ENCODE measurements at regions not wholly inside any gene's neighbourhood (a gene's known extent, or its start where the extent isn't known, plus 50 kb on each side); places are given as distances from the start of the nearest gene placed in this dataset.

GRCh38 chr17:72588561-72588960 lies 467.7 kb downstream of the SOX9 start:
- DNase-seq (ENCODE audit: extremely low read depth, low read depth) = no peak

DNA sequence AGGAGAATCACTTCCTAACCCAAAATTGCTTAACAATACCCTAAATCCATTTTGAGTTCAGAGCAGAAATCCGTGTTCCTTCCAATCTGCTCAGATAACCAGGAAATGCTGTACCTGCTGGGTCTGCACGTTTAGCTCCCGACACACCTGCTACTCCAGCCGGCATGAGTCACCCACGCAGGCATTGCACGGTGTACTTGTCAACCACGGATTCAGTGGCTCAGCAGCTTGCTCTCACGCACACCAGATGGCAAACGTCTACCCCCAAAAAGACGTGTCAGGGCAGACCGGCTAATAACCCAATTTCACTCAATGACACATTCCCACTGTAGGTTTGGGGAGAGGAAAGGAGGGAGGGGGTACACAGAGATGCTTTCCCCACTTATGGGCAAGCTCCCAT lies 468.1 kb downstream of the SOX9 start:
- DNase-seq (ENCODE audit: extremely low read depth, low read depth) = no peak

- no peak for DNase-seq (ENCODE audit: extremely low read depth, low read depth)
Observed at GRCh38 chr17:72590382-72590781, 469.6 kb downstream of the SOX9 start.

DNA sequence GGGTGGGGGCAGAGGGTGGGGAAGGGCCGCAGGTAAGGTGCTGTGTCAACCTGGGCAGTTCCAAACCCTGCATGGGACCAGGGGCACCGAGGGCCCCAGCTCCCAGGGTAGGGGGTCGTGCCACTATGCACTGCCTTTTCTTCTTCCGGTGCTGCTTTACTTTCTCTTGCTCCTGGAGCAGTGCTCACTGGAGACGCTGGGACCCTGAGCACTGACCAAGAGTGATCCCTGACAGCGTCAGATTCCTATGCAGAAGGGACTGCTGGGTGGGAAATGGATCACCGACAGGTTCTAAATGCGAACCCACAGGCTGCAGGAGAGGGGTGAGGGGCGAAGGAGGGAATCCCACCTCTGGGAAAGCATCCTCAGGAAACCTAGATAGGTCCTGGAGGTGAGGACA lies 470.1 kb downstream of the SOX9 start:
- DNase-seq (ENCODE audit: extremely low read depth, low read depth) = no peak

GRCh38 chr17:72591289-72592241 lies 470.7 kb downstream of the SOX9 start:
- no peak for DNase-seq (ENCODE audit: extremely low read depth, low read depth)

DNA sequence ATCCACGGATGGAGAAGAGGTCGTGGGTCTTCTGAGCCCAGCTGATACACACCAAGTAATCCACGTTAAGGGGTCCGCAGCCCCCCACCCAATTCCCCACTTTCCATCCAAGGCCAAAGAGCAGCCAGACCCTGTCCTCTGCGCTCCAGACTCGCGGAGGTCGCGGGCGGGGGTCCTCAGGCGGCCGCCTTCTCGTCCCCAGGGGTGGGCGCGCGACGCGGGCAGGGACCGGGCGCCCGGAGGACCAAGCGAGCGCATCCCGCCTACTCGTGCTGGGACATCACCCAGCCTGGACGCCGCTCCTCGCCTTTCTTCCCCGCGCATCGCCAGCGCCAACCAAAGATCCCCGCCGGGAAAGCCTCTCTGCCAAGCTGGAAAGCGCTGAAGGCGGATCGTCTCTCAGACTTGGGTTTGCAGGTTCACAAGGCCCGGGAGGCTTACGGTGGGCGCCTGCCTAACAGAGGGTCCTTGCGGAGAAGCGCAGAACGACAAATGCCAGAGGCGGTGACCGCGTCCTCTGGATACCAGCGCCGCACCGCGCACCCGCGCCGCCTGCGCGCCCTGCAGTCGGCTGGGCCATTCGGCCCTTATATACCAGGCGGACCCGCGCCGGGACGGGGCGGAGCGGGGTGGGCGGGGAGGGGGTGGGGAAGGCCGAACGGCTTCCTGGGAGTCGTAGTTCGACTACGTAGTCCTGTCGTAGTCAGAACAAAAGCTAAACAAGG lies 471.6 kb downstream of the SOX9 start:
- DNase-seq (ENCODE audit: extremely low read depth, low read depth) = peak; percentile 64

DNA sequence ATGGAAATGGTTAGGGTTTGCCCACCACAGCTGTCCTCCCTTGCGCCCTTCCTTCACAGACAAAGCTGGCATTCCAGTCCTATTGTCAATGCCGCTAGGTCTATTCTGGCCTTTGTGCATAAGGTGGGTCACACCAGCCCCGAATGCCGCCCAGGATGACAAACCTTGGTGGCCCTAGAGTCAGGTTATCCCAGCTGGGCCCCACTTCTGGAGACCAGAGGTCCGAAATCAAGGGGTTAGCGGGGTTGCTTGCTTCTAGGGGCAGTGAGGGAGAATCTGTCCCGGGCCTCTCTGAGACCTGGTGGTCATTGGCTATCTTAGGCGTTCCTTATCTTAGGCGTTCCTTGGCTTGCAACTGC lies 472.1 kb downstream of the SOX9 start:
- DNase-seq (ENCODE audit: extremely low read depth, low read depth) = no peak

DNA sequence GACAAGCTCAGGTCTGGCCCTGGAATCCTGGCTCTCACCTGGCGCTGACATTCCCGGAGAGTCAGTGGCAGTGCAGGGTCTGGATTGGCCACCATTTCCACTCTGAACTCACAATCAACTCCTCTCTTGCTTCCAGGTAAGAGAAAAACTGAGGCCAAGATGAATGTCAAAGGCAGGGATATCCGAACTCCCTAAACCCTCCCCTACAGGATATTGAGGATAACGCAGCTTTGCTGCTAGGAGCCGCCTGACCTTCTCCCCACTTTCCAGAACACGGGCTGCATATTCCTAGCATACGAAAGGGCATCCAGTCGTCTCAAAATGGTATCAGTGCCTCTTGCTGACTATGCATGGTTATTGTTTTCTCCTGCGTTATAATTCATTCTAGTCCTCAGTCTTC lies 473.4 kb downstream of the SOX9 start:
- no peak for DNase-seq (ENCODE audit: extremely low read depth, low read depth)
